ENCODE measurements at regions not wholly inside any gene's neighbourhood (a gene's known extent, or its start where the extent isn't known, plus 50 kb on each side); places are given as distances from the start of the nearest gene placed in this dataset.

GRCh38 chr12:72219937-72220336 is 52.2 kb upstream of the TRHDE start:
- H3K9me3 Mint-ChIP-seq (ENCODE audit: unreplicated experiment): no peaks in the 10 kb centered on the region
- no peaks in the 10 kb centered on the region for H3K36me3 Mint-ChIP-seq (ENCODE audit: unreplicated experiment)
- H3K4me3 Mint-ChIP-seq (ENCODE audit: unreplicated experiment): no peak overlapping the region
- no peak for TF ChIP-seq CTCF (IDR thresholded peaks at IDR 0.05; ENCODE audit: partially characterized antibody, unreplicated experiment)
- DNase-seq: no peak
- H3K4me1 Mint-ChIP-seq (ENCODE audit: low read depth, unreplicated experiment): peaks cover 10% of the 10 kb centered on the region
- peaks cover 5% of the 10 kb centered on the region for H3K27me3 Mint-ChIP-seq (ENCODE audit: unreplicated experiment)
- H3K27ac Mint-ChIP-seq (ENCODE audit: unreplicated experiment): no peak overlapping the region

Measured in glutamatergic neuron (in vitro differentiated cells).